ENCODE measurements at regions not wholly inside any gene's neighbourhood (a gene's known extent, or its start where the extent isn't known, plus 50 kb on each side); places are given as distances from the start of the nearest gene placed in this dataset.
"Not testable (repeated sequence)": the region's sequence is repeated elsewhere in the genome, so short reads cannot be mapped to it uniquely, and the experiment has no call there.

DNA sequence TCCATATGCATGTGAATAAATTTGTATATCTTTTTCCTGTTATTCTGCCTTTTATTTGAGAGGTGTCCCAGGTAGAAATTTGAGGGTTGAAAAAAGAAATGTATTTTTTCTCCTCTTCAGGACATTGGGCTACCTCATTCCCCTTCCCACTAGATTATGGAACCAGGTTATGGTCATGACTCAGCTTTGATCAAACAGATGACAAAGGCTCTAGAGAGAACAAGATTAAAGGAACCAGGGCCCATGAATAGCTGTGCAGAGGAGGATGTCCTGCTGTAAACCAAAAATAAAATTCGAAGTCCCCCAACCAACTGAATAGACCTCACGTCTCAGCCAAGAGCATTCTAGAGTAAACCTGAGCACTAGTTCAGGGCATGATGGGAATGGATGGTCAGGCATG is 313.2 kb downstream of the RAPGEF2 start:
- H3K27ac ChIP-seq, result no peak overlapping the region
- no peaks in the 10 kb centered on the region for H3K27me3 ChIP-seq (ENCODE audit: insufficient read depth in 3 of 3, low read length in 2 of 3)
- no peaks in the 10 kb centered on the region for H3K36me3 ChIP-seq (ENCODE audit: insufficient read depth in 1 of 2, low read depth in 1 of 2)
- no peaks in the 10 kb centered on the region for H3K4me1 ChIP-seq
- peaks cover 14% of the 10 kb centered on the region for H3K9me3 ChIP-seq
- no peak overlapping the region for H3K4me3 ChIP-seq
- 87 to 95% (median 93%) methylated on average over 2 of the region's 2 CpGs for WGBS, 3 donors
- TF ChIP-seq, protein P1, sequence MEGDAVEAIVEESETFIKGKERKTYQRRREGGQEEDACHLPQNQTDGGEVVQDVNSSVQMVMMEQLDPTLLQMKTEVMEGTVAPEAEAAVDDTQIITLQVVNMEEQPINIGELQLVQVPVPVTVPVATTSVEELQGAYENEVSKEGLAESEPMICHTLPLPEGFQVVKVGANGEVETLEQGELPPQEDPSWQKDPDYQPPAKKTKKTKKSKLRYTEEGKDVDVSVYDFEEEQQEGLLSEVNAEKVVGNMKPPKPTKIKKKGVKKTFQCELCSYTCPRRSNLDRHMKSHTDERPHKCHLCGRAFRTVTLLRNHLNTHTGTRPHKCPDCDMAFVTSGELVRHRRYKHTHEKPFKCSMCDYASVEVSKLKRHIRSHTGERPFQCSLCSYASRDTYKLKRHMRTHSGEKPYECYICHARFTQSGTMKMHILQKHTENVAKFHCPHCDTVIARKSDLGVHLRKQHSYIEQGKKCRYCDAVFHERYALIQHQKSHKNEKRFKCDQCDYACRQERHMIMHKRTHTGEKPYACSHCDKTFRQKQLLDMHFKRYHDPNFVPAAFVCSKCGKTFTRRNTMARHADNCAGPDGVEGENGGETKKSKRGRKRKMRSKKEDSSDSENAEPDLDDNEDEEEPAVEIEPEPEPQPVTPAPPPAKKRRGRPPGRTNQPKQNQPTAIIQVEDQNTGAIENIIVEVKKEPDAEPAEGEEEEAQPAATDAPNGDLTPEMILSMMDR (IDR thresholded peaks at IDR 0.05), result no peak
- intact Hi-C loops (cut with DNase I), result no loop called here
- ATAC-seq (no peak), DNase-seq (no peak)

DNA sequence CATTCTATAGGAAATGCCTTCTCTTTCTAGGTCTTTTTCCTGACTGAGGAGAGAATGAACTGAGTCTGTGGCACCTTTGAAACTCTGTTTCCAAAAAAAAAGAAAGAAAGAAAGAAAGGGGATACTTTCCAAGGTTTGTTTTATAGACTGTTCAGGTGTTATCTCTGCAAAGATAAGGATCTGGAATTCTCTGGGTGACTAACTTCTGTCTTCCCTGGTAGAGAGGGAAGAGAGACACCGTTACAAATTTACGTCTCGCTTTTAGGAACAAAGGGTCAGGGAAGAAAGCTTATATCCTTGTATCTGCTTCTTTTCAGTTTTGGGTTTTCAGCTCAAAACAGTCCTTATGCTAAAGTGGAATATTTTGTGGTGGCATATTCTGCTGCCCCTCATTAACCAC is 314.1 kb downstream of the RAPGEF2 start:
- Histone ChIP-seq H3K9me3 (peaks cover 14% of the 10 kb centered on the region), H3K4me1 (no peaks in the 10 kb centered on the region), H3K27me3 (ENCODE audit: insufficient read depth in 3 of 3, low read length in 2 of 3) (no peaks in the 10 kb centered on the region), H3K27ac (no peak overlapping the region), H3K36me3 (ENCODE audit: insufficient read depth in 1 of 2, low read depth in 1 of 2) (no peaks in the 10 kb centered on the region), H3K4me3 (no peak overlapping the region)
- 72 to 83% (median 77%) methylated on average over 3 of the region's 3 CpGs for WGBS, 3 donors
- TF ChIP-seq, protein P1 (IDR thresholded peaks at IDR 0.05), result no peak
- intact Hi-C loops (cut with DNase I), result no loop called here
- DNase-seq (no peak), ATAC-seq (no peak)

DNA sequence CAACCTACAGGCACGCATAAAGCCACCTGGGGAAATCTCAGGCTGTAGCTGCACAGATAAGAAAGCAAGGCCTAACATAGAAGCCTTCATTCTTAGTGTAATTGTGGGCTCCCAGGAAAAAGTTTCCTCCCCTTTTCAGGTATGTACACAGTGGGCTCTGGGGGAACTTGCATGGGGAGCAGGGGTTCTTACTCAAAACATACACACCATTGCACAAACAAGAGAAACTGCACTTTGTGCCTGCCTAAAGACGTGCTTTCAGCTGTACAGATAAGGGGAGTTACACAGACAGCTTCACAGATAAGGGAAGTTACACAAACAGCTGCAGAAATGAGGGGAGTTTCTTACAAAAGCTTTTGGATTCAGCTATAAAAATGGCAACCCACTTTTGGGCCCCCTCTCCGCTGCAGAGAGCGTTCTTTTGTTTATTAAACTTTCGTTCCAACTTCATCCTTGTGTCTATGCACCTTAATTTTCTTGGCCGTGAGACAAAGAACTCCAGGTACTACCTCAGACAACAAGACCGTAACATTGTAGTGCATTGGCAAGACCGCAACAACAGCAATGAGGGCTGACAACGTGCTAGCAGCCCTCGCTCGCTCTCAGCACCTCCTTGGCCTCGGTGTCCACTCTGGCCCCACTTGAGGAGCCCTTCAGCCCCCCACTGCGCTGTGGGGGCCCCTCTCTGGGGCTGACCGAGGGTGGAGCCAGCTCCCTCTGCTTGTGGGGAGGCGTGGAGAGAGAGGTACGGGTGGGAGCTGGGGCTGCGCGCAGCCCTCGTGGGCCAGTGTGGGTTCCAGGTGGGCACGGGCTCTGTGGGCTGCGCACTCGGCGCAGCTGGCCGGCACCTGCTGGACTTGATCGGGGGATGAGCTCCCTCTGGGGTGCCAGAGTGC is 317.5 kb downstream of the RAPGEF2 start:
- H3K9me3 ChIP-seq, result peaks cover 14% of the 10 kb centered on the region
- DNase-seq, result no peak
- H3K27me3 ChIP-seq (ENCODE audit: insufficient read depth in 3 of 3, low read length in 2 of 3), result no peaks in the 10 kb centered on the region
- no peak for ATAC-seq
- TF ChIP-seq, protein P1 (IDR thresholded peaks at IDR 0.05), result no peak
- intact Hi-C loops (cut with DNase I), result no loop called here
- WGBS, 3 donors, result 91 to 95% (median 94%) methylated on average over 25 of the region's 25 CpGs
- no peak overlapping the region for H3K27ac ChIP-seq
- no peak overlapping the region for H3K4me3 ChIP-seq
- no peaks in the 10 kb centered on the region for H3K4me1 ChIP-seq
- H3K36me3 ChIP-seq (ENCODE audit: insufficient read depth in 1 of 2, low read depth in 1 of 2), result no peaks in the 10 kb centered on the region

DNA sequence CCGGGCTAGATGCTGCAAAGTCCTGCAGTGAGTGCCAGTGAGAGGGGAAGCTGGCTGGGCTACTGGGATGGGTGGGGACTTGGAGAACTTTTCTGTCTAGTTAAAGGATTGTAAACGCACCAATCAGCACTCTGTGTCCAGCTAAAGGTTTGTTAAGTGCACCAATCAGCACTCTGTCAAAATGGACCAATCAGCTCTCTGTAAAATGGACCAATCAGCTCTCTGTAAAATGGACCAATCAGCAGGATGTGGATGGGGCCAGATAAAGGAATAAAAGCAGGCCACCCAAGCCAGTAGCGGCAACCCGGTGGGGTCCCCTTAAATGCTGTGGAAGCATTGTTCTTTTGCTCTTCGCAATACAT is 318.2 kb downstream of the RAPGEF2 start:
- H3K27ac ChIP-seq; H3K27me3 ChIP-seq (ENCODE audit: insufficient read depth in 3 of 3, low read length in 2 of 3); ATAC-seq; H3K4me1 ChIP-seq; H3K36me3 ChIP-seq (ENCODE audit: insufficient read depth in 1 of 2, low read depth in 1 of 2); intact Hi-C loops (cut with DNase I); H3K4me3 ChIP-seq; DNase-seq: not testable (repeated sequence)
- peaks cover 14% of the 10 kb centered on the region for H3K9me3 ChIP-seq
- WGBS, 3 donors, result 88 to 94% (median 91%) methylated on average over 5 of the region's 5 CpGs

DNA sequence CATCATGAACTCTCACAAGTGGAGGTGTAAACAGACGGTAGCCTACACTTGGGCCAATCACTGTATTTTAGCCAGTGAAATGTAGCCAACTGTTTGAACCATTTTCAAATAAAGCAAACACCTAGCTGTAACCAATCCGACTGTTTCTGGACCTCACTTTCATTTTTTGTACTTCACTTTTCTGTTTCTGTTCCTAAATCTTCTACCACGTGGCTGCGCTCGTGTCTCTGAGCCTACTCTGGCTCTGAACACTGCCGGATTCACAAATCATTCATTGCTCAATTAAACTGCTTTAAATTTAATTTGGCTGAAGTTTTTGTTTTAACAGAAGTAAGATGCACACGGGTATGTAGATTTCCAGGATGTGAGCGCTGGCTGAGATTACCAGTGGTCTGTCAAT is 319.1 kb downstream of the RAPGEF2 start:
- Histone ChIP-seq H3K36me3 (ENCODE audit: insufficient read depth in 1 of 2, low read depth in 1 of 2) (no peaks in the 10 kb centered on the region), H3K9me3 (peaks cover 14% of the 10 kb centered on the region), H3K4me1 (no peaks in the 10 kb centered on the region), H3K27me3 (ENCODE audit: insufficient read depth in 3 of 3, low read length in 2 of 3) (no peaks in the 10 kb centered on the region), H3K4me3 (no peak overlapping the region), H3K27ac (no peak overlapping the region)
- intact Hi-C loops (cut with DNase I), result no loop called here
- ATAC-seq (no peak), DNase-seq (no peak)
- WGBS, 3 donors, result 83 to 84% (median 83%) methylated on average over 8 of the region's 8 CpGs
- TF ChIP-seq, protein P1 (IDR thresholded peaks at IDR 0.05), result no peak
